Suppressor macrophage (primary cell): ENCODE measurements at regions not wholly inside any gene's neighbourhood (a gene's known extent, or its start where the extent isn't known, plus 50 kb on each side); places are given as distances from the start of the nearest gene placed in this dataset.
"Not testable (repeated sequence)": the region's sequence is repeated elsewhere in the genome, so short reads cannot be mapped to it uniquely, and the experiment has no call there.

Experiments used
- DNase-seq, 4 experiments: peaks; one replicate each; pipeline ENCODE4 v3.0.0-alpha.2; 2020 to 2022

GRCh38 chr3:27779176-27779575 is 57.1 kb upstream of the EOMES start:
- no peak for DNase-seq

DNA sequence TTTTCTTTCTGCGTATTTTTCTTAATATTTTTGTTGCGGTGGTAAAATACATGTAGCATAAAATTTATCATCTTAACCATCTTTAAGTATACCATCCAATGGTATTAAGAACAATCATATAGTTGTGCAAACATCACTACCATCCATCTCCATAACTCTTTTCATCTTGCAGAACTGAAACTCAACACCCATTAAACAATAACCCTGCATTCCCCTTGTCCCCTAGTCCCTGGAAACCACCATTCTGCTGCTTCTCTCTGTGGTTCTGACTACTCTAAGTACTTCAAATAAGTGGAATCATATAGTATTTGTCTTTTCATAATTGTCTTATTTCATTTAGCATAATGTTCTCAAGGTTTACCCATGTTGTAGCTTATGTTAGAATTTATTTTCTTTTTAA is 67.3 kb upstream of the EOMES start:
- no peak for DNase-seq

DNA sequence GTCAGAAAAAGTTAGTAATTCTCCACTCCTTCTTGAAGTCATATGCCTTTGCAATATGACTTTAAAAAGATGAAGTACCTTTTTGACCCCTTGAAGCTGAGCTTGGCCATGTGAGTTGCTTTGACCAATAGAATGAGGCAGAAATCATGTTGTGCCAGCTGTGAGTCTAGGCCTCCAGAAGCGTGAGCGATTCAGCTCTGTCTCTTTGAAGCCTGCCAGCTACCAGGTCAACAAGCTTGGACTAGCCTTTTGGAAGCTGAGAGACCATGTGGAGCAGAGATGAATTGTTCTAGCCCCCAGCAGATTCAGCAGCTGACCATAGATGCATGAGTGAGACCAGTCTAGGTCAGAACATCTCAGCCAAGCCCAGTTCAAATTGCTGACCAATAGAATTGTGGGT is 69.8 kb upstream of the EOMES start:
- no peak for DNase-seq

DNA sequence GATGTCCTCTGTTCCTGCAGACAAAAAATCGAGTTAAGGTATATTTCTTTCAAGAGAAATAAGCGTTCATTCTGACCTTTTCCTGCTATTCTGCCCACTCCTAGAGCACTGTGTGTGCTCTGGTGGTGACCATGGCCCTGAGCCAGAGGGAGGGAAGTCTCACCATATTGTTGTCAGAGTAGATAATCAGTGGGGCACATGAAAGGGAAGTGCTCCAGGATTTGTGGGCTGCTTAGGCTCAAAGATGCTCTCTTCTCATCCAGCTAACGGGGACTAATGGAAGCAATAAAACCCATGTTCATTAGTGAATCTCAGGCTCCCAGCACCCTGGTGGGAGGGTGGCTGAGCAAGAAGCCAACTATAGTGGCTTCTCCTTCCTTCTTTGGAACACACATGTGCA is 70.7 kb upstream of the EOMES start:
- no peak for DNase-seq

GRCh38 chr3:27794211-27794610 is 72.1 kb upstream of the EOMES start:
- no peak for DNase-seq

GRCh38 chr3:27796365-27796875 is 74.3 kb upstream of the EOMES start:
- no peak for DNase-seq

GRCh38 chr3:27797773-27798172 is 75.7 kb upstream of the EOMES start:
- no peak for DNase-seq

DNA sequence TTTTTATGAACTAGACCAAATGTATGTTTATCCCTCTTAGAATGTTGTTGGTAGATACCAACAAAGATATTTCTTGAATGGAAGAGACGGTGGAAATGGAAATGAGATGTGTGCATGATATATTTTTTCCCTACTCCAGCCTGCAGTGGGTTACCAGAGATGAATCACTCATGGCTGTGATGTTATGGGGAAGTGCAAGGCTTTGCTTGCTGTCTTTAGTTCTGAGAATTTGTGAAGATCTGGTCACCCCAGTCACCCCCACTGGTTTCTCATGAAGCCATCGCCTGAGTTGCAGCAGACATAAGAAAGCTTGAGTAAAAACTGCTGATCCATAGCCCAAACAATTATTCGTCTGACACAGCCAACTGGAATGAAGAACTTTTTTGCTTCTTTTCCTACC is 78.1 kb upstream of the EOMES start:
- DNase-seq: no peak

DNA sequence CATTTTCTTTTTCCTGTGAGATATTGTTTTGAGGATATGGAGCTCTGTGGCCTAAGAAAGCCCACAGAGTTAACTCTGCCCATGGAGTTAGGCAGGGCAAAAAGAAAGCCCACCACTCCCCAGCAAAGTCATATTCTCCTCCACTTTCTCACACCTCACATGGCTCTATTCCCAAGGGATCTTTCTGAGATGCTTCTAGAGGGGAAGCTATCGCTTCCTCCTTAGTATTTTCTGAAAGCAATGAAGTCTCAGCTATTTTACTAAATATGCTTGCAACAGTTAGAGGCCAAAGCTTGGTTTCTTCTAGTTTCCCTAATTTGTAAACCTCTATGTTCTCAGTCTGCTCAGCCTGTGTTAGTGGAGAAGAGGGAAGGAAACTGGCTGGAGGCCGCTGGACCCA is 80.3 kb upstream of the EOMES start:
- DNase-seq: no peak

- no peak for DNase-seq
These were observed 80.7 kb upstream of the EOMES start for GRCh38 chr3:27802849-27803248.

DNA sequence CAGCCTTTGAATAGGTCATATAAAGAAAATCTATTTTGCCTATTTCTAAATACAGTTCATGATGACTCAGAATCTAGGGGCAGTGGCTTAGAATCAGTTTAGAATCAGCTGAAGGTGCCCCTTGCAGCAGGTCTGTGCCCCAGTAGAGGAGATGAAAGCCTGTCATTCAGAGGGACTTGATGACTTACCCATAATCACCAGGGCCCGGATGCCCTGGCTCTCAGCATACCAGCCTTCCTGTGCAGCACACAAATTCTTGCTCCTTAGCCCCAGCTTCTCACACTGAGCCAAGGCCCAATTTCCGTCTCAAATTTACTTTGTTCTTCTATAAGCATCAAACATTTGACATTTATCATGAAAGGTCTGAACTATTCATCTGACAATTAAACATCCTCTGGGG is 83.2 kb upstream of the EOMES start:
- DNase-seq: no peak

- no peak for DNase-seq
These were observed 91.1 kb upstream of the EOMES start for GRCh38 chr3:27813255-27813654.

- DNase-seq: not testable (repeated sequence)
These were observed 99.5 kb upstream of the EOMES start for GRCh38 chr3:27821609-27822008.

GRCh38 chr3:27824312-27825200 is 102.4 kb upstream of the EOMES start:
- DNase-seq: no peak

GRCh38 chr3:27826448-27826847 is 104.3 kb upstream of the EOMES start:
- no peak for DNase-seq

DNA sequence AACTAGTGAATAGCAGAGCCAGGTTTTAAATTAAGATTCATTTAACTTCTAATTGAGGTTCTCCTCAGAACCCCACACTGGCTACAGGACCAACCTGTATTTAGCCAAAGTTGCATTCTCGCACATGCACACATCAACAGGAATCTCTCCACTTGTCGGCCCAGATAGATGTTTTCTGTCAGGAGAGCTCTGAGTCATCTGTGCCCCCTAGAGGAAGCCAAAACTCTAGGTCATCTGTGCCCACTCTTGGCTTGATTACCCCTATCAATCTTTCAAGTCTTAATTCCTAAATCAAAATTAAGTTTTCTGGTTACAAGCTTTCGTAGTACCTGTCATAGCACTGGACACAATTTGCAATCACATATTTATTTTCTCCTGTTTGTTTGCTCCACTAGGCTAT is 104.9 kb upstream of the EOMES start:
- no peak for DNase-seq

DNA sequence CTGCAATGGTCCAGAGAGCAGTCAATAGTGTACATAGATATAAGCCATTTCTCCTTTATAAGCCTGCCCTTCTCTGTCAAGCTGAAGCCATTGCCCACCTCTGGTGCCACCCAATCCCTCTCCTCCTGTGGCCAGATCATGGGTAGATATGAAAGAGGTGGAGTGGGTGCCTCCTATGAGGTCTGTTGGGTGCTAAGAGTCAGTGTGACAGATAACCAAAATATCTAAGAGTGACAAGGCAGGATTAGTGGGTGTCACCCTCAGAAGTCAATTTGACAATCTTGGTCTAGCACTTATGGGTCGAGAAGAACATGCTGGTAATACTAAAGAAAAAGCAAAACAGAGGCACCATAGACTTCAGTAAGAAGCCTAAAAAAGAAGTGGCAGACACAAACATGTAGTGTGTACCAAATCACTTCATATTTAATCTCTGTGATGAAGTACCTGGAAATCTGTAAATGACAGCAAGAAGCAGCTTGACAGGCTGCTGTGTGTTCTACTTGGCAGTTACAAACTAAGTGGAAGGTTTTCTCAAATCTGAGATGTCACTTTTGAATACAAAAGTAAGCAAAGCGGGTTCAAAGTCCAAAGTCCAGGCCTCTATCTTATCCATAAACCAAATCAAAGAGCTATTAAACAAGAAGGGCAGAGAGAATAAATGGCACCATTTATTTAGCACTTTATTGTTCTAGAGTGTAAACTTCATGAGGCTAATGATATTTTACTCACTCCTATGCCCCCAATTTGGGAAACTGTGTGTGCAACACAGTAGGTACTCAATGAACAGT is 118.9 kb upstream of the EOMES start:
- no peak for DNase-seq

DNA sequence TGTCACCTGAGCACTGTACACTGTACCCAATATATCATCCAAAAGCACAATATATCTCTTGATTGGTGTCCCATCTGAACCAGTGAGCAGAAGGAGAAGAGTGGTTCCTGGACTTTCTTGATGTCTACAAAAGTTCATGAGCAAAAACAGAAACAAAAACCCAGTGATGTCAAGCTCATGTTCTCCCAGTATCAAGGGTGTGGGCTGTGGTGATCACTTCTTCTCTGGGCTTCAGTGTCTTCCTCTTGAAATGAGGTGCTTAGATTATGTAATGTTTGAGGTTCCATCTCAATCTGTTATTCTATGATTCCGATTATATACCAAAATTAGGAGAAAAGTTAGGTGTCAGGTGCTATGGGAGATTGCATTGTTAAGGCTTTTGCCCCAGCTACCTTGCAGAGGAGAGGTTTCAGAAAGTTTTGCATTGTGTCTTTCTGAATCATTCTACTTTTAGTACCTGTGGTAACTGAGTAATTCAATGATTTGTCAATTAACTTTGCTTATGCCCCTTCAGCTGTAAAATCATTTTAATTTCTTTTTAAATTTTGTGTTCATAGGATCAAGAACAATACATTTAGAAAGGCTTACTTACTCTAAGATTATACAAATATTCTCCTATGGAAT is 122.0 kb upstream of the EOMES start:
- no peak for DNase-seq

DNA sequence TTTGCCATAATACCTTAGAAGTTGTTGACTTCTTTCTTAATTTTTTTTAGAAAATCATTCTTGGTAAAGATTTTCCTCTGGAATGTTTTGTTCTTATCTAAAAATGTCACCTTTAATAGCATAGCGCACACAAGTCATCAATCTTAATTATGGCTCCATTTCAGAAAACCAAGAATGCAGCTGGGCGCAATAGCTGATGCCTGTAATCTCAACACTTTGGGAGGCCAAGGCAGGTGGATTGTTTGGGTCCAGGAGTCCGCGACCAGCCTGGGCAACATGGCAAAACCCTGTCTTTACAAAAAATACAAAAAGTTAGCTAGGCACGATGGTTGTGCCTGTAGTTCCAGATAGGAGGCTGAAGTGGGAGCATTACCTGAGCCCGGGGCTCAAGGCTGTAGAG is 125.6 kb upstream of the EOMES start:
- DNase-seq: no peak

DNA sequence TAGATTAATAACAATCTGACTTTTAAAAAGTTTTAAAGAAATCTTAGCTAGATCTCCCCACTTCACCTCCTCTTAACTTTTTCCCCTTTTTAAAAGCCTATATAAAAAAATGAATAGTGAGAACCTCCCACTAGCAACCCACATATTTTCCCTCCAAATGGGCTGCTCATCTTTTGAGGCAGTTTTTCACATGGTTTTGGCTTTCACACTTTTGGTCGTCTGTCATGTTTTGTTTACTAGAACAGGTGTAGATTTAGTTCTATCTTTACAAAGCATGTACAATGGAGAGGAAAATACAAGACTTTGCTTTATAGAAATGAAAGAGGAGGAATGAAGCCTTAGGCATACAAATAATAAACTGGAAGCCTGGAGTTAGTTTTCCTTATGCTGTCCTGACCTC is 126.7 kb upstream of the EOMES start:
- DNase-seq: no peak

DNA sequence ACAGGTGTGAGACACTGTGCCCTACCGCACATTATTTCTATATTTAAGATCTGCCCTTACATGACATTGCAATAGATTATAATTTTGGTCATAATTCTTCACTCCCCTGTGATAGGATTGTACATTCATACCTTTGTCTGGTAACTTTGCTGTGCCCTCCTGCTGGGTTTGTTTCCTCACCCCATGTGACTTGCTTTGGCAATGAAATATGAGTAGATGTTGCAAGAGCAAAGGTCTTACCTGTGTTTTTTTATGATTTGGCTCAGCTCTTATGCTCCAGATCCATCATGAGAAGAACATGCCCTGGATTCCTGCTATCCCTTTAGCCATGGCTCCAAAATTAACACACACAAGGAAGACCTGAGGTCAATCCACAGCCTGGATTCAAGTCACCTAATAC is 137.7 kb upstream of the EOMES start:
- DNase-seq: no peak

DNA sequence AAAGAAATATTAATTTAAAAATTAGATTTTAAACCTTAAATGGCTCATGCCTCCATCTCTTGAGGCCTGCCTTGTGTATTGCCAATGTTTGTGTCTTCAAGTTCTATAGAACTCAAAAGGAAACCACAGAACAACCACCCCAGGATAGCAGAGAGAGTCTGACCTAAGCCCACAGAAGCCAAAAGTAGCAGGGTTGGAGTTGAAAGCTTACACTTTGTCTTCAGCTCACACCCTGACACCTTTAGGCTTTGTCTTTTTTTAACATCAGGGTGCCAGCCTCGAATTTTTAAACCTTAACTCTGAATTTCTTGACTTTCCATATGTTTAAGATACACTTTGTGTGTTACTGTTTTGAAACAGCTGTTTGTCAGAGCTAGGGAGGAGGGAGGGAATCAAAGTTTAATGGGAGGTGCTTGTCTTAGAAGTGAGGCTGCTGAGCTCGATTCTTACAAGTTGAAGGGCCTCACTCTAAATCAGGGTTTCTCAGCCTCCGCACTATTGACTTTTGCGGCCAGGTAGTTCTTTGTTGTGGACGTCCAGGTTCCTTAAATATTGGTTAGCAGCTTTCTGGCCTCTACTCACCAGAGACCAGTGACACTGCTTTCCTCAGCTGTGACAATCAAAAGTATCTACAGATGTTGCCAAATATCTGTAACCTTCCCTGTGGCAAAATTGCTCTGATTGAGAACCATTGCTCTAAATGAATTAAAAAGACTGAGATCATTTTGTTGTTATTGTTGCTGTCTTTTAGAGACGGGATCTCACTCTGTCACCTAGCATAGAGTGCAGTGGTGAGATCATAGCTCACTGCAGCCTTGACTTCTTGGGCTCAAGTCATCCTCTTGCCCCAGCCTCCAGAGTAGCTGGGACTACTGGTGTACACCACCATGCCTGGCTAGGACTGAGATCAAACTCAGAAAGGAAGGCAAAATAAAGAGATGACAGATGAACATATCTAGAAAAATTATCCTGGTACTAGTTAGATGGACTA is 139.2 kb upstream of the EOMES start:
- no peak for DNase-seq
